RWPE1 (cell line): ENCODE measurements at regions not wholly inside any gene's neighbourhood (a gene's known extent, or its start where the extent isn't known, plus 50 kb on each side); places are given as distances from the start of the nearest gene placed in this dataset.
"Not testable (repeated sequence)": the region's sequence is repeated elsewhere in the genome, so short reads cannot be mapped to it uniquely, and the experiment has no call there.

Experiments used
- CTCF ChIA-PET: fragments of 350-600 bp; sonication (Branson Sonifier 250); formaldehyde crosslinking; extraction: SDS; loops from one replicate; lab custom pipeline; 2021; lab: Yijun Ruan, JAX
- POLR2A ChIA-PET: fragments of 400-600 bp; formaldehyde crosslinking; extraction: SDS; loops from one replicate; lab custom pipeline; 2020; ENCODE audit warnings: antibody characterized with exemption; ENCODE audit not compliant: low non-redundant PET; lab: Yijun Ruan, JAX
- DNase-seq: peaks from one replicate; pipeline ENCODE4 v3.0.0; 2012; ENCODE audit warnings: low spot score
- H3K27ac ChIP-seq: fragments of 450-650 bp; 2 replicates; pipeline ENCODE4 v1.5.1; 2017
- CTCF ChIP-seq: fragments of 450-650 bp; conservative IDR thresholded peaks from 2 replicates; pipeline ENCODE4 v1.5.1; 2017; ENCODE audit warnings: low read depth, mild to moderate bottlenecking

GRCh38 chr22:16695261-16695660 is 102.7 kb upstream of the CCT8L2 start:
- DNase-seq, result no peak
- H3K27ac ChIP-seq, result no peak overlapping the region
- no peak for TF ChIP-seq CTCF
- ChIA-PET CTCF (no interaction called here), POLR2A (no interaction called here)

GRCh38 chr22:16693747-16694146 is 101.1 kb upstream of the CCT8L2 start:
- POLR2A ChIA-PET, DNase-seq, CTCF ChIA-PET, H3K27ac ChIP-seq: not testable (repeated sequence)

GRCh38 chr22:16689358-16689757 is 96.7 kb upstream of the CCT8L2 start:
- CTCF ChIA-PET, POLR2A ChIA-PET, DNase-seq, H3K27ac ChIP-seq: not testable (repeated sequence)

GRCh38 chr22:16681290-16681689 is 88.7 kb upstream of the CCT8L2 start:
- H3K27ac ChIP-seq, DNase-seq, POLR2A ChIA-PET, CTCF ChIA-PET: not testable (repeated sequence)

- H3K27ac ChIP-seq, POLR2A ChIA-PET, DNase-seq, CTCF ChIA-PET: not testable (repeated sequence)
These were observed 87.7 kb upstream of the CCT8L2 start for GRCh38 chr22:16680209-16680899.

GRCh38 chr22:16679191-16679834 is 86.7 kb upstream of the CCT8L2 start:
- H3K27ac ChIP-seq, DNase-seq, CTCF ChIA-PET, POLR2A ChIA-PET: not testable (repeated sequence)

GRCh38 chr22:16673433-16673832 is 80.8 kb upstream of the CCT8L2 start:
- CTCF ChIA-PET, POLR2A ChIA-PET, DNase-seq, H3K27ac ChIP-seq: not testable (repeated sequence)

- DNase-seq, CTCF ChIA-PET, H3K27ac ChIP-seq, POLR2A ChIA-PET: not testable (repeated sequence)
These were observed 73.0 kb upstream of the CCT8L2 start for GRCh38 chr22:16665610-16666009.

- POLR2A ChIA-PET, CTCF ChIA-PET, DNase-seq, H3K27ac ChIP-seq: not testable (repeated sequence)
These were observed 69.7 kb upstream of the CCT8L2 start for GRCh38 chr22:16662330-16662729.

GRCh38 chr22:16660989-16661388 is 68.4 kb upstream of the CCT8L2 start:
- H3K27ac ChIP-seq, CTCF ChIA-PET, DNase-seq, POLR2A ChIA-PET: not testable (repeated sequence)

- CTCF ChIA-PET, H3K27ac ChIP-seq, DNase-seq, POLR2A ChIA-PET: not testable (repeated sequence)
These were observed 68.0 kb upstream of the CCT8L2 start for GRCh38 chr22:16660570-16660969.

GRCh38 chr22:16659273-16659834 is 66.7 kb upstream of the CCT8L2 start:
- CTCF ChIA-PET, DNase-seq, H3K27ac ChIP-seq: not testable (repeated sequence)
- POLR2A ChIA-PET, result interaction anchor here (0.7 kb wide), 1 partner anchor 18 kb away, joined by 5 read pairs; no protein-coding TSS in a partner anchor
